Sigmoid colon (tissue), 3 donors: ENCODE measurements at regions not wholly inside any gene's neighbourhood (a gene's known extent, or its start where the extent isn't known, plus 50 kb on each side); places are given as distances from the start of the nearest gene placed in this dataset.

Experiments
- CTCF ChIP-seq, 4 experiments: fragments of 450-650 bp in 3 of 4; fragments of 200-600 bp in 1 of 4; IDR thresholded peaks; one replicate each; pipeline ENCODE4 v1.5.1; 2016 to 2019; ENCODE audit warnings: antibody characterized with exemption in 4 of 4, mild to moderate bottlenecking in 3 of 4, moderate library complexity in 2 of 4
- POLR2A ChIP-seq, 2 donors: fragments of 450-650 bp; IDR thresholded peaks; one replicate each; pipeline ENCODE4 v1.6.1; 2016; ENCODE audit warnings: antibody characterized with exemption in 2 of 2, mild to moderate bottlenecking in 2 of 2, moderate library complexity in 2 of 2

GRCh38 chr5:124052201-124052600, 540.2 kb downstream of the CSNK1G3 start:
- TF ChIP-seq POLR2A (IDR thresholded peaks at IDR 0.05), result no peak
- no peak for TF ChIP-seq CTCF (IDR thresholded peaks at IDR 0.05)
